Naive thymus-derived CD4-positive, alpha-beta T cell (primary cell): ENCODE measurements at regions not wholly inside any gene's neighbourhood (a gene's known extent, or its start where the extent isn't known, plus 50 kb on each side); places are given as distances from the start of the nearest gene placed in this dataset.

Experiments used
- ATAC-seq: fragments of 150-1000 bp; cut with Tn5 transposase; 2 replicates; pipeline ENCODE4 v1.10.0; 2021; ENCODE audit warnings: mild to moderate bottlenecking, moderate library complexity
- CTCF ChIA-PET: fragments of 350-600 bp; sonication (Branson Sonifier 250); formaldehyde crosslinking; loops from one replicate; lab custom pipeline; 2021; ENCODE audit warnings: antibody characterized with exemption; lab: Charles Lee
- POLR2A ChIA-PET: fragments of 350-600 bp; sonication (Branson Sonifier 250); formaldehyde crosslinking; loops from one replicate; lab custom pipeline; 2021; ENCODE audit warnings: antibody characterized with exemption, inconsistent platforms; lab: Charles Lee
- DNase-seq, 9 donors: peaks; one replicate each; pipeline versions ENCODE4 v3.0.0 to v3.0.0-alpha.2; 2020 to 2022; ENCODE audit warnings: mixed read lengths in 1 of 9
- H3K27ac ChIP-seq: one replicate; pipeline ENCODE4 v1.7.0; 2013; ENCODE audit warnings: mild to moderate bottlenecking, low read depth, low read length, moderate library complexity
- H3K27me3 ChIP-seq, 2 donors: one replicate each; pipeline ENCODE4 v1.7.0; 2013; ENCODE audit warnings: low read length in 2 of 2, mild to moderate bottlenecking in 2 of 2, moderate library complexity in 2 of 2; ENCODE audit not compliant: control insufficient read depth in 2 of 2, insufficient read depth in 2 of 2
- H3K36me3 ChIP-seq, 3 experiments: 1 replicate in 2 of 3; 2 replicates in 1 of 3; pipeline ENCODE4 v1.7.0; 2013; ENCODE audit warnings: low read length in 3 of 3, mild to moderate bottlenecking in 3 of 3, moderate library complexity in 1 of 3; ENCODE audit not compliant: insufficient read depth in 3 of 3, control insufficient read depth in 2 of 3
- H3K4me1 ChIP-seq, 2 donors: one replicate each; pipeline ENCODE4 v1.7.0; 2013; ENCODE audit warnings: low read length in 2 of 2, mild to moderate bottlenecking in 2 of 2, moderate library complexity in 1 of 2; ENCODE audit not compliant: control insufficient read depth in 2 of 2, insufficient read depth in 2 of 2
- H3K4me3 ChIP-seq: 2 replicates; pipeline ENCODE4 v1.7.0; 2013; ENCODE audit warnings: mild to moderate bottlenecking, low read length
- H3K9me3 ChIP-seq, 3 experiments: 1 replicate in 2 of 3; 2 replicates in 1 of 3; pipeline ENCODE4 v1.7.0; 2013; ENCODE audit warnings: low read length in 3 of 3; ENCODE audit not compliant: control insufficient read depth in 2 of 3
- H3K27ac Mint-ChIP-seq, 9 donors: one replicate each; pipeline ENCODE4 v1.8.0; 2020 to 2022; ENCODE audit warnings: mixed read lengths in 9 of 9, mild to moderate bottlenecking in 8 of 9, moderate library complexity in 5 of 9, inconsistent platforms in 2 of 9
- H3K27me3 Mint-ChIP-seq, 5 donors: one replicate each; pipeline ENCODE4 v1.8.0; 2021 to 2022; ENCODE audit warnings: mixed read lengths in 5 of 5, mild to moderate bottlenecking in 1 of 5
- H3K36me3 Mint-ChIP-seq, 5 donors: one replicate each; pipeline ENCODE4 v1.8.0; 2020 to 2022; ENCODE audit warnings: mixed read lengths in 5 of 5, mild to moderate bottlenecking in 3 of 5, inconsistent platforms in 1 of 5
- H3K4me1 Mint-ChIP-seq, 7 donors: one replicate each; pipeline ENCODE4 v1.8.0; 2020 to 2022; ENCODE audit warnings: mixed read lengths in 7 of 7, mild to moderate bottlenecking in 3 of 7, inconsistent platforms in 1 of 7
- H3K4me3 Mint-ChIP-seq, 10 donors: one replicate each; pipeline ENCODE4 v1.8.0; 2020 to 2022; ENCODE audit warnings: mild to moderate bottlenecking in 10 of 10, mixed read lengths in 10 of 10, moderate library complexity in 6 of 10, inconsistent platforms in 2 of 10
- H3K9me3 Mint-ChIP-seq, 11 donors: one replicate each; pipeline ENCODE4 v1.8.0; 2020 to 2022; ENCODE audit warnings: mixed read lengths in 11 of 11, mild to moderate bottlenecking in 4 of 11, inconsistent platforms in 1 of 11, moderate library complexity in 1 of 11
- intact Hi-C, 2 donors: fragments of 100-400 bp; cut with micrococcal nuclease; formaldehyde crosslinking; loops; one replicate each; pipeline ENCODE4 v1.15.1; 2023

DNA sequence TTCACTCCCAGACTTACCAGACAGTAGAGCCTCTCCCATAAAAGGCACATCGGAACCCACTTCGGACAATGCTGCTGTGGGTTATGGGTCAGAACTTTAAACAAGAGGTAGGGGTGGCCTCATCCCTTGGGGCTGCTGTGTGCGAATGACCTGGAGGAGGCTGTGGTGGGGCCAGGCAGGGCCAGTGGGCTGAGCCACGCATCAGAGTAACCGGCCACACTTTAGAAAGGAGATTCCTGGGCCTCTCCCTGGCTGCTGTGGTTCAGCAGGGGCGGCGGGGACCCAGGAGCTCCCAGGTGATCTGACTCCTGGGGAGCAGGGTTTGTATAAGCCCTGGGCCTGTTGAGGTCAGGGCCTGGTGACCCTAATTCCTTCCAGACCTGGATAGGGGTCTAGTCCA lies 110.2 kb upstream of the C1orf174 start:
- no peak for ATAC-seq
- no peak overlapping the region for H3K4me3 Mint-ChIP-seq
- H3K9me3 Mint-ChIP-seq, result peaks cover 0 to 16% (median 9%) of the 10 kb centered on the region in 11 donors
- H3K27me3 ChIP-seq, result no peaks in the 10 kb centered on the region
- ChIA-PET POLR2A (no interaction called here), CTCF (no interaction called here)
- no peak overlapping the region for H3K4me3 ChIP-seq
- peaks cover 0 to 8% (median 0%) of the 10 kb centered on the region in 3 experiments for H3K9me3 ChIP-seq
- H3K36me3 ChIP-seq, result no peaks in the 10 kb centered on the region
- no peaks in the 10 kb centered on the region for H3K4me1 Mint-ChIP-seq
- no peak for DNase-seq
- intact Hi-C loops, result no loop called here
- H3K27ac Mint-ChIP-seq, result no peak overlapping the region
- H3K27me3 Mint-ChIP-seq, result peaks cover 4 to 17% (median 6%) of the 10 kb centered on the region in 5 donors
- no peaks in the 10 kb centered on the region for H3K4me1 ChIP-seq
- peaks cover 0 to 9% (median 0%) of the 10 kb centered on the region in 5 donors for H3K36me3 Mint-ChIP-seq
- H3K27ac ChIP-seq, result no peak overlapping the region

DNA sequence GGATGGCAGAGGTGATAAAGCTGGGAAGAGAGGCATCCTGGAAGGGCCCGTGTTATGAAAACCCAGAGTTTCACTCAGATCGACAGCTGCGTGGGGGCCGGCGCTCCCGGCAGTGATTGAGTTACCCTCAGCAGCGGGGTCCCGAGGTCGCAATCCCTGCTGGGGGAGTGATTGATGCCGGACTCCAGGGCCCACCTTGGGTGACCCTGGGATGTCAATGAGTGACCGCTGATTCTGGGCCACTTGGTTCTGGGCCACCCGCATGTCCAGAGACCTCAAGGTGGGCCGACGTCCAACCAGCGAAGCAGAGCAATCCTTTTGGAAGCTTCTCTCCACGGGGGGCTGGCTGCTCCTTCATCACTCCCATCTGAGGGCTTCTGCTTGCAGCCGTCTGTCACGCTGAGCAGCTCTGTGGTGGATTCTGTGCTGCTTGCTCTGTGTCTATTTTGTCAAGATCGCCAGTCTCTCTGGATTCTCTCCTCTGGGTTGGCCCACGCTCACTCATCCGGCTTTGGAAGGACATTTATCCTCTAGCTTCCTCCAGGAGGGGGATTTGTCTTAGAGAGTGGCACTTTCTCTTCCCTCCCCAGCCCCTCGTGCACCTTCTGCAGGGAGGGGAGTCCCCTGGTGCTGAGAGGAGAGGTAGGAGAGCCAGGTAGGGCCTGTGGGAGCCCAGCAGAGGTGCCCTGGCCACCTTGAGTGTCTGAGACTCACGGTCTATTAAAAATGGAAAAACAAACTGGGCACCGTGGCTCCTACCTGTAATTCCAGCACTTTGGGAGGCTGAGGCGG lies 110.9 kb upstream of the C1orf174 start:
- DNase-seq (no peak), ATAC-seq (no peak)
- Mint-ChIP-seq H3K27me3 (peaks cover 4 to 17% (median 5%) of the 10 kb centered on the region in 5 donors), H3K4me1 (peaks cover 0 to 3% (median 0%) of the 10 kb centered on the region in 7 donors), H3K27ac (no peak overlapping the region), H3K36me3 (peaks cover 0 to 9% (median 0%) of the 10 kb centered on the region in 5 donors), H3K9me3 (peaks cover 0 to 15% (median 9%) of the 10 kb centered on the region in 11 donors), H3K4me3 (no peak overlapping the region)
- H3K4me1 ChIP-seq, result no peaks in the 10 kb centered on the region
- intact Hi-C loops, result no loop called here
- CTCF ChIA-PET, result no interaction called here
- no peaks in the 10 kb centered on the region for H3K27me3 ChIP-seq
- POLR2A ChIA-PET, result no interaction called here
- no peak overlapping the region for H3K27ac ChIP-seq
- H3K9me3 ChIP-seq, result peaks cover 0 to 8% (median 0%) of the 10 kb centered on the region in 3 experiments
- H3K4me3 ChIP-seq, result no peak overlapping the region
- no peaks in the 10 kb centered on the region for H3K36me3 ChIP-seq

DNA sequence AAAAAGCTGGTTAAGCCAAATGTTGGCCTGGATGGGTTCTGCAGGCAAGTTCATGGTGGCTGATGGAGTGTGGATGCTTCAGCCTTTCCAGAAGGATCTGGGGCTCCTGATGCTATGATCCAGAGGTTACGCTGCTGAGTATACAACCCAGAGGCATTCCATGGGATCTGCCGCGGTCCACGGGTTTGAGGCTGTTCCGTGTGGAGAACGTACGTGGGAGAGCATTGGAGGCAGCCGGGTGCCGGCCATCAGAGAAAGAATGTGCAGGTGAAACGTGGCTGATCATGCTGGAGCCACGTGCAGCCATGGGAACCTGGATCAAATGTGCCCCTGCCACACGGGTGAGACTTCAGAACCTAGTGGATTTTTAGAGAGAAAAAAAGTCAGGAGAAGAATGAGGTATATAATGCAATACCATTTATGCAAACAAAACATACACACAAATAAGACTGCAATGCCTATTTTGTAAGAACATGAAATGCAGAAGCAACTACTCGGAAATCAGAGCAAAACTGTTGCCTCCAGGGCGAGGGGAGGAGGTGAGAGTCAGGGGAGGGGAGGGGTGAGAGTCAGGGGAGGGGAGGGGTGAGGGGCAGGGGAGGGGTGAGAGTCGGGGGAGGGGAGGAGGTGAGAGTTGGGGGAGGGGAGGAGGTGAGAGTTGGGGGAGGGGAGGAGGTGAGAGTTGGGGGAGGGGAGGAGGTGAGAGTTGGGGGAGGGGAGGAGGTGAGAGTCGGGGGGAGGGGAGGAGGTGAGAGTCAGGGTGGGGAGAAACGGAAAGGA lies 116.5 kb upstream of the C1orf174 start:
- H3K27ac ChIP-seq, result no peak overlapping the region
- no peak overlapping the region for H3K4me3 Mint-ChIP-seq
- H3K9me3 Mint-ChIP-seq, result peaks cover 0 to 3% (median 0%) of the 10 kb centered on the region in 11 donors
- H3K36me3 ChIP-seq, result no peaks in the 10 kb centered on the region
- ChIA-PET POLR2A (no interaction called here), CTCF (no interaction called here)
- no peak for ATAC-seq
- H3K27me3 Mint-ChIP-seq, result peaks cover 0 to 24% (median 4%) of the 10 kb centered on the region in 5 donors
- no peak overlapping the region for H3K4me3 ChIP-seq
- DNase-seq, result no peak
- no peaks in the 10 kb centered on the region for H3K4me1 ChIP-seq
- H3K27me3 ChIP-seq, result no peaks in the 10 kb centered on the region
- no peak overlapping the region for H3K27ac Mint-ChIP-seq
- H3K9me3 ChIP-seq, result no peaks in the 10 kb centered on the region
- intact Hi-C loops, result no loop called here
- H3K4me1 Mint-ChIP-seq, result peaks cover 0 to 11% (median 5%) of the 10 kb centered on the region in 7 donors
- no peaks in the 10 kb centered on the region for H3K36me3 Mint-ChIP-seq

DNA sequence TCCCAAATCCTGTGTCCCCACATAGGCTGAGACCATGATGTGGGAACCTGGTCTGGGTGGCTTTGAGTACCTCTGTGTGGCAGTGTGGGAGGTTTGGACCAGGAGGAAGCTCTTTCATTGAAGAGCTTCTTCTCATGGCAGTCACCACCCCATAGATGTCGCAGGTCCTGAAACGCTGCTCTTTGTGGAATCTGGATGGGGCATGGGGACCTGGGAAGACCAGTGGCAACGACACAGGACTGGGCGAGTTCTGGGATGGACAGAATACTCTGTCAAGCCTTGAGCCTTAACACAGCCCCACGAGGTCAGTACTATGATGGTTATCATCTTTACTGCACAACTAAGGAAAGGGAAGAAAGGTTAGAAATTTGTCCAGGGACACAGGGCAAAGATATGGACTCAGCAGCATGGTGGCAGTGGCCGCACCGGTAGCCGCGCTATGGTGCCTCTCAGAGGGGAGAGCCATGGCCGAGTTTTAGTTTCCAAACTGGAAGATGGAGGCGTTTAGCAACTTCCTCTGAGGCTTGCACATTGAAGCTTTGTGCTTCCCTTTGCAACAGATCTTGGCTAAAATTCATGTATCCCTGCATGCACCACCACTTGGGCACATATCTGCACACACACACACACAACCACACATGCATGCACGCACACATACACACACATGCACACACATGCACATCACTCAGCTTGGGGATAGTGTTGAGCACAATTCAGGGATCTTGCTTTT lies 117.7 kb upstream of the C1orf174 start:
- ChIA-PET POLR2A (no interaction called here), CTCF (no interaction called here)
- ATAC-seq (no peak), DNase-seq (no peak)
- H3K4me1 Mint-ChIP-seq, result peaks cover 0 to 11% (median 5%) of the 10 kb centered on the region in 7 donors
- no peak overlapping the region for H3K4me3 ChIP-seq
- H3K9me3 Mint-ChIP-seq, result peaks cover 0 to 3% (median 0%) of the 10 kb centered on the region in 11 donors
- H3K4me1 ChIP-seq, result no peaks in the 10 kb centered on the region
- no peaks in the 10 kb centered on the region for H3K36me3 Mint-ChIP-seq
- no peaks in the 10 kb centered on the region for H3K36me3 ChIP-seq
- H3K4me3 Mint-ChIP-seq, result no peak overlapping the region
- no peak overlapping the region for H3K27ac Mint-ChIP-seq
- H3K27ac ChIP-seq, result no peak overlapping the region
- intact Hi-C loops, result no loop called here
- H3K9me3 ChIP-seq, result no peaks in the 10 kb centered on the region
- peaks cover 0 to 20% (median 4%) of the 10 kb centered on the region in 5 donors for H3K27me3 Mint-ChIP-seq
- no peaks in the 10 kb centered on the region for H3K27me3 ChIP-seq

DNA sequence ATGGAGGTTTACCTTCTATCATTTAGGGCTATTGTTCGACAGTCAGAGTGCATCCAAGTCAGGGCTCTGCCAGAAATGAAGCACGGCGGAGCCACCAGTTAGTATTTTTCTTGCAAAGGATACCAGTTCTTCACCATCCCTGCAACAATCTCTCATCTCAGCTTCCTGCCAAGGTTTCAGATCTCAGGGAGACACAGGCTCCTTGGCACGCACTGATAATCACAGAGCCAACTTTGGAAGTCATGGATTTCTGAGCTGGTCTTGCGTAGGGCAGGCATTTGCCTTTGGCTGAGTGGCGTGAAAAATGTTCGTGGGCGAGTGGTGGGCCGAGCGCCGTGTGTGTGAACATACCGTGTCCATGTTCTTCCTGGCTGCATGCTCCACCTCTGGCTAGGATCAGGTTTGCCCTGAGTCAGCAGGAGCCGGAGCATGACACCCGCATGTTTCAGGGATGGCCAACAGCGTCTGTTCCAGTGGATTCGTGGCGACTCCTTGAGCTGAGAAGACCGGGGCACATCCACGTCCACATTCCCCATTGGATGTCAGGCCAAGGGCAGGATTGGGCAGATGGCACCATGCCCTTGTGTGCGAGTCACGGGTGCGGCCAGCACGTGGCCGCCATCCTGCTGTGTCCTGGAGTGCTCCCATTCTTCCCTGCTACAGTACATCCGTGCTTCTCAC lies 118.5 kb upstream of the C1orf174 start:
- no peaks in the 10 kb centered on the region for H3K36me3 Mint-ChIP-seq
- H3K4me1 Mint-ChIP-seq, result peaks cover 0 to 11% (median 6%) of the 10 kb centered on the region in 7 donors
- H3K9me3 Mint-ChIP-seq, result peaks cover 0 to 3% (median 0%) of the 10 kb centered on the region in 11 donors
- H3K4me3 ChIP-seq, result no peak overlapping the region
- no peaks in the 10 kb centered on the region for H3K9me3 ChIP-seq
- peaks cover 0 to 17% (median 1%) of the 10 kb centered on the region in 5 donors for H3K27me3 Mint-ChIP-seq
- no peaks in the 10 kb centered on the region for H3K27me3 ChIP-seq
- ATAC-seq (no peak), DNase-seq (no peak)
- intact Hi-C loops, result no loop called here
- CTCF ChIA-PET, result no interaction called here
- no peak overlapping the region for H3K27ac ChIP-seq
- no peak overlapping the region for H3K27ac Mint-ChIP-seq
- POLR2A ChIA-PET, result no interaction called here
- no peak overlapping the region for H3K4me3 Mint-ChIP-seq
- no peaks in the 10 kb centered on the region for H3K4me1 ChIP-seq
- no peaks in the 10 kb centered on the region for H3K36me3 ChIP-seq

DNA sequence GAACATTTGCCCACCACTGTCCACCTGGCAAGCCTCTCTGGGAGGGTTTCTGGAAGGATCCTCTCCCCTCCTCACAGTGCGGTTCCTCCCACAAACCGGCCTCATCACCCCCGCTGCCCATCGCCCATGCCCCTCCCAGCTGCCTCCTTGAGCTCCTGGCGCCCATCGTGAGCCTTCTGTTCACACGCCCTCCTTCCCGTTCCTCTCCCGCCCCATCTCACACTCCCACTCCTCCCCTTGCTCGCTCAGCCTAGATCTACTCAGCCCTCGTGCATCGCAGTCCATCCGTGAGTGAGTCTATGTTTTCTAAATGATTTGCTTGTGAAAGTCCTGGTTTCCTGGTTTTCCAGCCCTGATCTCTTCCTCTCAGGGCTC lies 119.1 kb upstream of the C1orf174 start:
- Histone ChIP-seq H3K27ac (no peak overlapping the region), H3K27me3 (no peaks in the 10 kb centered on the region), H3K9me3 (no peaks in the 10 kb centered on the region), H3K36me3 (no peaks in the 10 kb centered on the region), H3K4me3 (no peak overlapping the region), H3K4me1 (no peaks in the 10 kb centered on the region)
- POLR2A ChIA-PET, result no interaction called here
- no peak for DNase-seq
- intact Hi-C loops, result no loop called here
- peaks cover 0 to 3% (median 0%) of the 10 kb centered on the region in 11 donors for H3K9me3 Mint-ChIP-seq
- ATAC-seq, result no peak
- no peak overlapping the region for H3K27ac Mint-ChIP-seq
- no peaks in the 10 kb centered on the region for H3K36me3 Mint-ChIP-seq
- peaks cover 0 to 12% (median 3%) of the 10 kb centered on the region in 5 donors for H3K27me3 Mint-ChIP-seq
- H3K4me3 Mint-ChIP-seq, result no peak overlapping the region
- CTCF ChIA-PET, result no interaction called here
- H3K4me1 Mint-ChIP-seq, result peaks cover 0 to 11% (median 6%) of the 10 kb centered on the region in 7 donors
